ENCODE measurements at regions not wholly inside any gene's neighbourhood (a gene's known extent, or its start where the extent isn't known, plus 50 kb on each side); places are given as distances from the start of the nearest gene placed in this dataset.

DNA sequence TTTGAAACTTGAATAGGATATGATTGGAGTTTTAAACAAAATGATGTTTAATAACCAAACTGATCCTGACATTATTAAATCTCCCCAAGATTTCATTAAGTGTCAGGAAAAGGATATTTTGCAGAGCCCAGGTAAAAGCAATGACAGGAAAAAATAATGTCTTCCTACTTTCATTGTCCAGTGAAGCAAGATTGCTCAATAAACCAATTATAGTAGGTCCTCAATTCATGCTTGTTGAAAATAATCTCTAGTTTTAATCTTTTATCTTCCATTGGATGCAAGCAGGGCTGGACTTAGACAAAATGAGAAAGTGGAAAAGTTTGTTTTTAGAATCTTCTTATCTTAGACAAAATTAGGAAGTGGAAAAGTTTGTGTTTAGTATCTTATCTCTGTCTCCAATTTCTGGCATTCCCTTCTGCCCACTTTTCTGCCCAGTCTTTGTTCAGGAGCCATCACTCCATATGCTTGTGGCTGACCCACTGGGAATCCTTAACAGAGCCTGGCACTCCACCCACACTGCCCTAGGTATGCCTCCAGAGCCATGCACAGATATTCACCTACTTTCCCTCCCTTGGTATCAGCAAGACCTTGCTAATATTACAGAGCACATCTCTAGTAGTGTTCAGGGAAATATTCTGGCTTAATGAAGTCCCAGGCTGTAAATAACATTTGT, 57.0 kb upstream of the CARMIL1 start:
- DNase-seq (ENCODE audit: low read depth in 2 of 2), result no peak

- DNase-seq (ENCODE audit: low read depth in 2 of 2), result peak; percentile 40 to 51
These were observed 55.6 kb upstream of the CARMIL1 start for GRCh38 chr6:25223490-25223991.

DNA sequence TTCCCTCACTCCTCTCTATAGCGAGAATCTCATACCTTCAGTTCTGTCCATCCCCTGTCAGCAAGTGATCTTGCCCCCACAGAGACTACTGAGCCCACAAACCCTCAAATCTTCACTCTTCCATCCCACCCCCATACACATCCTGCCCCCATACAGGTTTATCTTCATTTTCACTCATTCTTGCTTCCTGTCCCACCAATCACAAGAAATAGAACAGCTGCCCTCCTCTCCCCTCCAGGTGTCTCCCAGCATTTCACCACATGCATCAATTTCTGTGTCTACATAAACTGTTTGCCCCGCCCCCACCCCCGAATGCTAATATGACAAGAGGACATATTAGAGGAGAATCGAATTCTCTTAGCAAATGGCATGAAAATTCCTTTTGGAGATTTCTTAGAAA, 54.9 kb upstream of the CARMIL1 start:
- no peak for DNase-seq (ENCODE audit: low read depth in 2 of 2)

DNA sequence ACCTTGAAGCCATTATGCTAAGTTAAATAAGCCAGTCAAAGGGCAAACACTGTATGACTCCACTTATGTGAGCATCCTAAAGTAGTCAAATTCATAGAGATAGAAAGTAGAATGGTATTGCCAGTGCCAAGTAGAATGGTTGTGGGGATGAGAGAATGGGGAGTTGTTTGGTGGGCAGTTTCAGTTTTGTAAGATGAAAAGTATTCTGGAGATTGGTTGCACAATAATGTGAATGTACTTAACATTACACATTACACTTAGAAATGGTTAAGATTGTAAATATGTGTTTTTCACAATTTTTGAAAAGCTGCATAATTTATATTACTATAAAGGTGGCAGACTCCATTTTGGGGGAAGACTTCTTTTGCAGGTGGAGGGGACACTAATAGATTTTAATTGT, 51.3 kb upstream of the CARMIL1 start:
- DNase-seq (ENCODE audit: low read depth in 2 of 2), result no peak

Measured in stimulated activated CD8-positive, alpha-beta memory T cell treated with anti-CD3 and anti-CD28 coated beads, Interleukin-2, amount 100 ng/mL, for 48 hours (primary cell).